NOMO-1 treated with dmso at 0.1 percent for 144 hours (cell line): ENCODE measurements at regions not wholly inside any gene's neighbourhood (a gene's known extent, or its start where the extent isn't known, plus 50 kb on each side); places are given as distances from the start of the nearest gene placed in this dataset.
A peak's percentile ranks its signal among the peaks of the same experiment; 100 is the strongest.

Source experiments
- DNase-seq: peaks from one replicate; lab custom pipeline; 2025; ENCODE audit not compliant: unreplicated experiment; lab: John Stamatoyannopoulos, UW

DNA sequence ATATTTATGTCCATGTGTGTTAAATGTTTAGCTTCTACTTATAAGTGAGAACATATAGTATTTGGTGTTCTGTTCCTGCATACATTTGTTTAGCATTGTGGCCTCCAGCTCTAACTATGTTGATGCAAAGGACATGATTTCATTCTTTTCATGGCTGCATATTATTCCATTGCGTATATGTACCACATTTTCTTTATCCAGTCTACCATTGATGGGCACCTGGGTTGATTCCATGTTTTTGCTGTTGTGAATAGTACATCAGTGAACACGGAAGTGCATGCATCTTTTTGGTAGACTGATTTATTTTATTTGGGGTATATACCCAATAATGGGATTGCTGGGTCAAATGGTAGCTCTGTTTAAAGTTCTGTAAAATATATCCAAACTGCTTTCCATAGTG, 359.0 kb downstream of the SLCO4C1 start:
- no peak for DNase-seq

DNA sequence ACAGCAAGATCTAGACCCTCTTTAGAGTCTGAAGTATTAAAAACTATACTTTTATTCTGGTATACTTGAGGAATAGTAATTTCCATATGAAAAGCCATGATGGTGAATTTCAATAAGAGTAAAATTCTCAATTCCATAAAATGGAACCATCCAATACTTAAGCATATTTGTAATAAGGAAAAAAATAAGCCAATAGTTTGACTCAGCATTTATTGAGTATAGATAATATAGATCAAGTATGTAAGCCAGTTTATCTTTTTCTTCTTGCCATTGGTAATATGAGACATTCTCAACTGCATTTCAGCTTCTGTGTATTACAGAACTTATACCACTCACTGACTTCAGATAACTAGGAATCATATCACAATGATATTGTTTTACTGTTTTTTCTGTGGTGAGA, 361.0 kb downstream of the SLCO4C1 start:
- no peak for DNase-seq

DNA sequence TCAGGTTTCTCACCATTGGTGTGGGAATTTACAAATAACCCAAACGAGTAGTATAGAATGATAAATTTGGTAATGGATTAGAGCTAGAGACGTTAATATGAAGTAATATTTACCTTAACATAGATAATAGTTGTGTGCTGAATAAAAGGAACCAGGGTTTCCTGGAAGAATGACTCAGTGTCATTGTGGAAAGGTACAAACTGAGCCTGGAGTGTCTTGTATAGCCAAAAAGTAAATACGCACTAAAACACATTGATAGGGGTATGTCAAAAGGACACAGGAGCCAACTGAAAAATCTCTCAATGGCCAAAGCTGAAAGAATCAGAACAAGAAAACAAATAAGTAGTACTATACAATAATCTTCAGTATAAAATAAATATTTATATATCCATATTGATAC, 363.5 kb downstream of the SLCO4C1 start:
- no peak for DNase-seq

DNA sequence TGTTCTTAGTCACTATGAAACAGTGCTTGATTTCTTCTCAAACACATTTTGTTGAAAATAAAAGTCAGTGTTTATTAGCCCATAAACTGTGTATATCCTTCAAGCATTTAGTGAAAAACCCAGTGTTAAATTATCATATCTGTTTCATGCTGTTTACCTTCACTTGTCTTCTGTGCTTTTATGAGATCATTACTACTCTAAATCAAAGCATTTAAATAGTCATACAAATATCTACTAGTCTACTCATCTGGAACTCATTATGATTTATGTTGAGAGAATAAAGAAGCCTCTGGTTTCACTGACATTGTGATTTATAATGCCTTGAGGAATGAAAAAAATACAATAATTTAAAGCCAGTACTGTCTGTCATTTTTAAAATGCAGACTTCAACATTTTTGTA, 366.5 kb downstream of the SLCO4C1 start:
- no peak for DNase-seq

DNA sequence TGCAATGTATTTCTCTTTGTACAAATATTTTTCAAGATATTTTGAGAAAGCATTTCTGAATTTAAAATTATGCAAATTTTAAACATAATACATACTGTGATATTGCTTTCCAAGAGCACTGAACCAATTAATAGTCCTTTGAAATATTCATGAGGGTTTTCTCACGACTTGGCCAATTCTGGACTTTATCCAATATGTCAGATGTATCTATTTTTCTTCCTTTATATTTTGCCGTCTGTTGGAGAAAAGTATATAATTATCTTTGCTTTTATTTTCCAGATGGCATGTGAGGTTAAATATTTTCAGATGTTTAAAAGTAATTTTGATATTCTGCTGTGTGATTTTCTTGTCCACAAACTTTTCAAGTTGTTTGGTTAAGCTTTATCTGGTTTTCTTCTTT, 378.9 kb downstream of the SLCO4C1 start:
- no peak for DNase-seq

DNA sequence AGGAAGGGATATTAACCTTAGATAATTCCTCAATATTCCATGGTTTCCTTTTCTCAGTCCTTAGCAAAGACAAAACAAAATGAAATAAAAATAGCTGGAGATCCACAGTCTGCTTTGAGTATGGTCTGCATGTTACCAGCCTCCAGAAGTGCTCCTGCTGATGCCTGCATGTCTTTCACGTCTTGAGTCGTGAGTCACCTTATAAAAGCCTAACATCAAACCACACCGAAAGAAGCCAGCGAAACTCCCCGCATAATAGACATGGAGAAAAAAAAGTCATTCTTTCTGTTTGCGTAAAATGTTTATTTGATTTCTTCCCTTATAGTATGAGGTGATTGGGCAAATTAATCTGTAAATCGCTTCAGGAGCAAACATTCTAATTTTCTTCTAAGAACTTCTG, 380.5 kb downstream of the SLCO4C1 start:
- DNase-seq = no peak

DNA sequence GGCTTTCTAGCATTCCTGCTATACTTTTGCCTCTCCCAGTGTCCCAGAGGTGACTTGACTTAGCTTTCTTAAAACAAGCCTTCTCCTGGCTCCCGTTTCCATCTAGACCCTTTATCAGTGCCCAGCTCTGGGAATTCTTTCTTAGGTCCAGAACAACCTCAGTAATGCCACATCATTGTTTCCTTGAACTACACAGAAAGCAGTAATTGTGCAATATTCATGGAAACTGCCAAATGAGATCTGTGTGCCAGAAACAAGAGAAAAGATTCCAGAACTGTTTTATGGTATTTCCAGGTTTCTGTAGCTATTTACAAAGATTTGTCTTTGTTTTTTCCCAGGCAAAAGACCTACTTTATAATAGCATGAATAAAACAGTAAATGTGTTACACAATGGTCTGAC, 391.3 kb downstream of the SLCO4C1 start:
- no peak for DNase-seq

DNA sequence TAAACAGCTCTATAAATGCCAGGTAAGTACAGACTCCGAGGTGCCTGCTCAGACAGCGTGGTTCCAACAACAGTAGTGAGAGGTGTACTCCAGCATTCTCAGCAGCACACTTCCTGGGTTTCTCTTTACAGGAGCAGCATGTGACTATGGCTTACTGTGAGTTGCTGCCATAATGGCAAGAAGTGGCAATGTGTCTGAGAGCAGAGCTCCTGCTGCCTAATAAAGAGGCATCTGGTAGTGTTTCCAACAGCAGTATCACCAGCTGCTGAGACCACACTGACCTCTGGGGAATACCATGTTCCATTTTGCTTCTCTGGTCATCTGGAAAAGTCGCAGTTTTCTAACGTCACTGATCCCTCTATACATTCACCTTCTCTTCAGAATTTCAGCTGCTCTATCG, 398.2 kb downstream of the SLCO4C1 start:
- DNase-seq = no peak

DNA sequence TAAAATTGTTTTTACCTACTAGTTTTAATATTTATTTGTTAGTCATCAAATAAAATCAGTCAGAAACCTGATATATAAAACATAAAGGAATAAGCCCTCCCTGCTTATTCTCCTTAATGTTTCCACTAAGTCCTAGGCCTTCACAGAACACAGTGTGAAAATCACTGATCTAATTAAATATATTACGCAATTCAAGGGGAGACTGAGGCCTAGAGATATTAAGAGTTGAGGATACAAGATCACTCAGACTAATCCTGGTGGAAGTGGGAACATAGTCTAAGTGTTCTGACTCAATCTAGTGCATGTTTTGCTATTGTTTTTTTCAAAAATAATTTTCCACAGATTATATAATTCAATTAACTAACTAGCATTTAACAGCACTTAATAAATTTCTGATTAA, 401.1 kb downstream of the SLCO4C1 start:
- DNase-seq = no peak

DNA sequence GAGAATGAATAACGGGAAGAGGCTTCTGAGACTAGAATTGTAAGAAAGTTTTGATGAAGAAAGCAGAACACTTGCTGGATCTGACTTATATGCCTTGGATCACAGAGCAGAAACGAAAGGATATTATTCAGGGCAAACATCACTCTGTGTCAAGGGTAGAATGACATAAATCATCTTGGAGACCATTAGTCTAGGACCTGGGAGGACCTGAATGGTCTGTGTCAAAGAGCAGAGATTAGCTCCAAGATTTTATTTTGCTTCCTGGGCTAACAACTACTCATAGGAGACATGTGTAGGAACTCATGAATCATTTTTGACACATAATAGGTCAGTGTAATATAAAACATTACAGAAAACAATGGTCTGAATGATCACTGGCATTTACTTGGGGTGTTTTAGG, 417.9 kb downstream of the SLCO4C1 start:
- DNase-seq = no peak

DNA sequence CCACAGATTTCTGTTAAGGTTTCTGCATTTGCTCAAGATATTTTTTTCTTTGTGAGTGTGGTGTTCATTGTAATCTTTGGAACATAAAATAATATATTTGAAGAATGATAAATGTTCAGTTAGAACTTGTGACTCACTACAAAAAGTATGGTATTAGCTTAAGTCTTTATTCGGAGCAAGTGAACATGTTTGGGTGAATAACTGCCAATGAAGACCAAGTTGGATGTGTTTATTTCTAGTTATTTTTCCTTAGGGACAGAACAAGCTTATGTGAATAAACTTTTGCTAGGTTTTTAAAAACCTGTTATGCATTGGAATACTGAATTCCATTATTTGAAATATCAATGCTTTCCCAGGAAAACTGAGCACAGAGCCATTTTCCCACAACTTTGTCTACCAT, 418.6 kb downstream of the SLCO4C1 start:
- no peak for DNase-seq

DNA sequence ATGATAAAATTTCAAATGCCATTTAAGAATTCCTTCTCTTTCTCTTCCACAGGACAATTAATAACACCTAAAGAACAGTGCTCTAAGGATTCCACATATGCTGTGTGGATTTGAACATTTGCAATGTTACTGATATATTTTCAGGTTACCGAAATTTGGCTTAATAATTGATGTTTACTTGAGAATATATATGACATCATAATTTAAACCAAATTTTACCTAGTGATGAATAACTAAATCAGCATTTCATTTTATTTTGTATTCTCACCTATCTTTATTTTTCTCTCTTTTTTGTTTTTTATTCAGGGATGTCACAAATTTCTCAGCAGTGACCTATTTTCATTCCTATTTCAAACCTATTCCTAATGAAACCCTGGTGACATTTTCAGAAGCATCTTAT, 429.6 kb downstream of the SLCO4C1 start:
- DNase-seq = no peak

DNA sequence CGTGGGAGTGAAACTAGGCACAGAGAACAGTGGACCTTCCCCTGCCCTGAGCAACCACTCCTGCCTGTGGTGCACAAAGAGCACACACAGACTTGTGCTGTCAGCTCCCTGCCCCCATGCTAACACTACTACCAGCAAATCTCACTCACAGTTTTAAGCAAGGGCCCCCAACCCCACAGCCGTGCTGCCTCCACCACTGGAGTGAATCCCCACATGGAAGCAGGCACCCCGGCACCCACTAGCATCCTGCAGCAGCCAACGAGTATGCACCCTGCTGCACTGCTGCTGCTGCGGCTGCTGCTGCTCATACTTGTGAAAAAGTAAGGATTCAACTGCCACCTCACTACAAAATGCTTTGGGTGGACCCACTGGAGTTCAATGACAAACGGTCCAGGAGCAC, 435.5 kb downstream of the SLCO4C1 start:
- no peak for DNase-seq

DNA sequence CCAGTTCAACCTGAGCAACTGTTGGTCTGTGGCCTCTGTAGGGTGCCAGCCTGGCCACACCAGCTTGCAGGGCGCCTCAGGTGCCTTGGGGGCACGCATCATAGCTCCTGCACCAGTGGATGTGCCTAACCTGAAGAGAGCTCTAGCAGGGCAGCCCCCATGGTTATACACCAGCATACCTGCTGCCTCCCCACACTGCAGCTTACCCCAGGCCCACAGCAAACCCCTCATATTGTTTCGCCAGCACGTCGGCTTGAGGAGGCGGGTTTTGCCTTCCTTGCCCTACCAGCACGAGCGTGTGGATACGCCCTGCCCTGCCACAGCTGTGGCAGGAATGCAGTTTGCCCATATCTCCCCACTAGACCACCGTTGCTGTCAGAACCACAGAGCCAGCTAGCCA, 435.9 kb downstream of the SLCO4C1 start:
- DNase-seq = no peak

DNA sequence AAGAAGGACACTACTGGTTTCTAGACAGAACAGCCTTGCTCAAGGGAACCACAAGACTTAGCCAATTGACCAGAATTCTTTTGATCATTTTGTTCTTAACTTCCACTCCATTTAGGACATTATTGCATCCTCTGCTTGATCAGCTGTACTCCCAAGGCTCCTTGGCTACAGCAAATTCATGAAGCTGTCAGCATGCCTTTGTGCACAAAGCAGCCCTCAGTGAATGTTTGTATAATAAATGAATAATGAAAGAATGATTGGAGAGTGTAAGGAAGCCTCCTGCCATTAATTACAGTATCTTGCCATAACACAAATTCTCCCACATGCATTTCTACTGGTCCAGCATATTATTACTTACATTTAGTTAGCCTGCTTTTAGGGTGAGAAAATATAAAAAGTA, 449.6 kb downstream of the SLCO4C1 start:
- DNase-seq = no peak

DNA sequence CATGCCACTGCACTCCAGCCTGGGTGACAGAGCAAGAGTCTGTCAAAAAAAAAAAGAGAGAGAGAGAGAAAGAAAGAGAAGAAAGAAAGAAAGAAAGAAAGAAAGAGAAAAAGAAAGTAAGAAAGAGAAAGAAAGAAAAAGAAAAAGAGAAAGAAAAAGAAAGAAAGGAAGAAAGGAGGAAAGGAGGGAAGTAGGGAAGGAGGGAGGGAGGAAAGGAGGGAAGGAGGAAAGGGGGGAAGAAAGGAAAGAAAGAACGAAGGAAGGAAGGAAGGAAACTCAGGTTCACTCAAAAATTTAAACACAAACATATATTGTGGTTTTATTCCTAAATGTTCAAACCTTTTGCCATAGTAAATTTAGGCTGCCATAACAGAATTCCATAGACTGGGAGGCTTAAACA, 453.0 kb downstream of the SLCO4C1 start:
- DNase-seq = no peak

DNA sequence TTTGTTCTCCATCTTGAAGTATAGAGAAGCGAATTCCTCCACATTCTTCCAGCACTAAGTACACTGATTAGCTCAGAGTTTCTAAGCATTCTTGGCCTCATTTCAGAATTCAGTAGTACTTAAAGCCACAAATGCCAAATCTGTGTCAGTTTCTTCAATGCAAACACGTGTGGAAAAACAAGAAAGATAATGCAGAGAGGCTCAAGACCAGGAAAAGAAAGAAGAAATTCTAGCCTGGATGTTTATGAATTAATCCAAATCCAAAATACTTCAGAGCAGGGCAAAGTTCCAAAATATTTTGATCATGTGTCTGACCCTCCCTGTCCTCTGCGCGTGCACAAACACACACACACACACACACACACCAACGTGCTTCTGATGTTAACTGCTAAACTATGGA, 457.6 kb downstream of the SLCO4C1 start:
- no peak for DNase-seq

DNA sequence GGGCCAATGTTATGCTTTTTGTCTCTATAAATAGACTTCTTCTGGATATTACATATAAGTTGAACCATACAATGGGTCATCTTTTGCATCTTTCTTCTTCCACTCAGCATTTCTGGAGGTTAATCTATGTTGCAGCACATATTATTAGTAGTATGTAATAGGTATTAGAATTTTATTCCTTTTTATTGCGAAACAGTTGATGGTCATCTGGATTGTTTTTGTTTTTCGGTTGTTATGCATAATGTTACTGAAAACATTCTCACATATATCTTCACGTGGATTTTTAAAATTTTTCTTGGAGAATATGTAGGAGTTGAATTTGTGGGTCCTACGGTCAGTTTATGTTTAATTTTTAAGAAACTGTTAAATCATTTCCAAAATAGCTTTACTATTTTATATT, 466.8 kb downstream of the SLCO4C1 start:
- DNase-seq = no peak

DNA sequence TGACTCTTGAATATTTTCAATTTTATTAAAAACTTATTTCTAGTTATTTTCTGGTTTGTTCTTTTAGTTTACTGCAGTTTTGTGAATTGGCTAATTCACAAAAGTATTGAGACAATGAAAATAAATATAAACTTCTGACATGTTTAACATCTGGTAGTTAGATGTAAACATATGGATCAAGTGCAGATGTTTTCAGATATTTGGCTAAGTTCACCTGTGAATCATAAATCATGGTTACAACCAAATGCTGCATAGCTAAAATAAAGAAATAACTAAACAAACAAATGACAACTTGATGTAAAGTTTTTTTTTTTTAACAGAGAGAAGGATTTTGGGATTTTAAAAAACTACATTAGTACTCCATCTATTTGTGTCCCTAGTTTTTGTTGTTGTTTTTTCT, 484.6 kb downstream of the SLCO4C1 start:
- no peak for DNase-seq

DNA sequence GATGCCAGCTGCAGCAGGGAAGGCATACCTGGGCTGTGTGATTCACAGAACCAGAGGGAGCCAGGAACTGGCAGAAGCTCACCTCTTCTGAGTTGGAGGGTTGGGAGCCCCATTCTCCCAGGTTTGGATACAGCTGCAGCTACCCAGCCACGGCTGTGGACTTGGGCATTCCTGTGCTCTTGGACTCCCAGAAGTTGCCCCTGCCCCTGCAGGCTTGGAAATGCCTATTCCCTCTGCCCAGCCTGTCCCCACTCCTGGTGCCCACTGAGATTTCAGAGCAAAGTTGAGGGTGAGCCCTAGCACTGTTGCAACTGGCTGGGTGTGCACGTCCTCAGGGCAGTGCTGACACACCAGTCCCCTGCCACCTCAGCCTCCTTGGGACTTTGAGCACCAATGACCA, 489.7 kb downstream of the SLCO4C1 start:
- no peak for DNase-seq

DNA sequence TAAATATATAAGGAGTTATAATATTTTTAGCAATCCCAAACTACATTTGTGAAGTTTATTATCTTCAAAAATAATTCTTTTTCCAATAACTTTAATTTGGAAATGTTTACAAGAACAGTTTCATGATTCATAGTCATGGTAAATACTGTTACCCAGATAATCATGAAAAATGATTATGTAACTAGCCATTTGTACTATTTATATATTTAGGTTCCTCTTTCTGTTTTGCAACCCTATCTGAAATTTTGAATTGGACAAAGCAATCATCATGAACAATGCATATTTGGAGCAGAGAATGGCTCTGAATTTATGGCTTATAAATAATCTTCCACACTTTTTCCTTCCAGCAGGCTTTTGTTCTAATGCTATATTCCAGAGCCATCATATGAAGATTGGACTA, 499.7 kb downstream of the SLCO4C1 start:
- DNase-seq = peak; percentile 58

DNA sequence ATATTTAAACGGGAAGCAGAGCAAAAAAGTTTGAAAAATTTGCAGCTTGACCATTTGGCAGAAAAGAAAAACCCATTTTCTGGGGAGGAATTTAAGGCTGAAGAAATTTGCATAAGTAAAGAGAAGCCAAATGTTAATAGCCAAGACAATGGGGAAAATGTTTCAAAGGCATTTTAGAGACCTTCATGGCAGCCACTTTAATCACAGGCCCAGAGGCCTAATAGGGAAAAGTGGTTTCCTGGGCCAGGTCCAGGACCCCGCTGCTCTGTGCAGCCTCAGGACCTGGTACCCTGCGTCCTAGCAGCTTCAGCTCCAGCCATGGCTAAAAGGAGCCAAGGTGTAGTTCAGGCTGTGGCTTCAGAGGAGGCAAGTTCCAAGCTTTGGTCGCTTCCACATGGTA, 507.3 kb downstream of the SLCO4C1 start:
- no peak for DNase-seq

DNA sequence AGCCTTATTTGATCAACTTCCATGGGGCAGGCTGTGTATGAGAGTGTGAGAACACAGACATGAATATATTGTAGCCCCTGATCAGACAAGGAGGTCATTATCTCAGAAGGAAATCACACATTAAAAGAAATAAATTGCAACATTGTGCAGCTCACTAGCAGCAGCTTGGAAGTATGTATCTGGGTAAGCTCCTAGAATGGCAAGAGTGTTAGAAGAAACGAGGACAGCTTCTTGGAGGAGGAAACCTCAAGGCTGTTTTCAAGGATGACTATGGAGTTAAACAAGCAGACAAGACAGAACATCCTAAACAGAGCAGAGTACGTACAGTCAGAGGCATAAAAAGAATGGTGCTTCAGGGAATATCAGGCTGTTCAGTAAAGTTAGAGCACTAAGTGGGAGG, 511.0 kb downstream of the SLCO4C1 start:
- no peak for DNase-seq
